HEK293T (cell line): ENCODE measurements at regions not wholly inside any gene's neighbourhood (a gene's known extent, or its start where the extent isn't known, plus 50 kb on each side); places are given as distances from the start of the nearest gene placed in this dataset.

Source experiments
- ARNT ChIP-seq: fragments of 450-650 bp; IDR thresholded peaks from 2 replicates; pipeline ENCODE4 v1.6.1; 2017; ENCODE audit warnings: mild to moderate bottlenecking
- BHLHE40 ChIP-seq: fragments of 450-650 bp; IDR thresholded peaks from 2 replicates; pipeline ENCODE4 v1.6.1; 2016; ENCODE audit warnings: mild to moderate bottlenecking, moderate library complexity, borderline replicate concordance
- FOXA1 ChIP-seq: fragments of 450-650 bp; IDR thresholded peaks from 2 replicates; pipeline ENCODE4 v1.6.1; 2016; ENCODE audit warnings: mild to moderate bottlenecking
- FOXM1 ChIP-seq: fragments of 450-650 bp; IDR thresholded peaks from 2 replicates; pipeline ENCODE4 v1.6.1; 2017; ENCODE audit warnings: mild to moderate bottlenecking, borderline replicate concordance
- SP1 ChIP-seq: fragments of 450-650 bp; IDR thresholded peaks from 2 replicates; pipeline ENCODE4 v1.6.1; 2017
- SUZ12 ChIP-seq: fragments of 450-650 bp; IDR thresholded peaks from 2 replicates; pipeline ENCODE4 v1.6.1; 2016; ENCODE audit warnings: mild to moderate bottlenecking
- TARDBP ChIP-seq: fragments of 450-650 bp; IDR thresholded peaks from 2 replicates; pipeline ENCODE4 v1.6.1; 2016
- ZNF384 ChIP-seq: fragments of 450-650 bp; IDR thresholded peaks from 2 replicates; pipeline ENCODE4 v1.6.1; 2016

DNA sequence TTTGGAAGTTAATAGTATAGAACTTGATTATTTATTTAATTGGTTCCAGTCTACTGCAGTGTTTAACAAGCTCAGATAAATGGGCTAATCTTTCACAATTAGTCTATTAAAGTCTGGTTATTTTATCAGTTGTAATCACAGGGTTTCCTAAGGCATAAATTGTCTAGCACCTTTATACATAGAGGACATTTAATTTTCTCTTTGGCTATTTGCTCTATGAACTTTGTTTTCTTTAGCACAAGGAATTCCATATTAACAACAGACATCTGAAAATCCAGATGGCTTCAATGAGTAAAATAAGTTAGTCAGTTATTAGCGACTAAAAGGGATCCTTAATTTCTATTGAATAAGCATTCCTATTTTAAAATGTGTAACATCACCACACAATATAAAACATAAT, 1350.8 kb upstream of the SLC10A2 start:
- no peak for TF ChIP-seq SUZ12
- TF ChIP-seq BHLHE40 = no peak
- no peak for TF ChIP-seq ARNT
- no peak for TF ChIP-seq SP1
- no peak for TF ChIP-seq TARDBP
- no peak for TF ChIP-seq FOXM1
- TF ChIP-seq FOXA1 = no peak
- TF ChIP-seq ZNF384 = no peak
